ENCODE measurements at regions not wholly inside any gene's neighbourhood (a gene's known extent, or its start where the extent isn't known, plus 50 kb on each side); places are given as distances from the start of the nearest gene placed in this dataset.

- TF ChIP-seq, protein P1, sequence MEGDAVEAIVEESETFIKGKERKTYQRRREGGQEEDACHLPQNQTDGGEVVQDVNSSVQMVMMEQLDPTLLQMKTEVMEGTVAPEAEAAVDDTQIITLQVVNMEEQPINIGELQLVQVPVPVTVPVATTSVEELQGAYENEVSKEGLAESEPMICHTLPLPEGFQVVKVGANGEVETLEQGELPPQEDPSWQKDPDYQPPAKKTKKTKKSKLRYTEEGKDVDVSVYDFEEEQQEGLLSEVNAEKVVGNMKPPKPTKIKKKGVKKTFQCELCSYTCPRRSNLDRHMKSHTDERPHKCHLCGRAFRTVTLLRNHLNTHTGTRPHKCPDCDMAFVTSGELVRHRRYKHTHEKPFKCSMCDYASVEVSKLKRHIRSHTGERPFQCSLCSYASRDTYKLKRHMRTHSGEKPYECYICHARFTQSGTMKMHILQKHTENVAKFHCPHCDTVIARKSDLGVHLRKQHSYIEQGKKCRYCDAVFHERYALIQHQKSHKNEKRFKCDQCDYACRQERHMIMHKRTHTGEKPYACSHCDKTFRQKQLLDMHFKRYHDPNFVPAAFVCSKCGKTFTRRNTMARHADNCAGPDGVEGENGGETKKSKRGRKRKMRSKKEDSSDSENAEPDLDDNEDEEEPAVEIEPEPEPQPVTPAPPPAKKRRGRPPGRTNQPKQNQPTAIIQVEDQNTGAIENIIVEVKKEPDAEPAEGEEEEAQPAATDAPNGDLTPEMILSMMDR (IDR thresholded peaks at IDR 0.05): no peak
- TF ChIP-seq EZH2 (IDR thresholded peaks at IDR 0.05; ENCODE audit: borderline replicate concordance, insufficient read depth, low read depth, low read length, poor library complexity, severe bottlenecking): no peak
Measured at GRCh38 chr5:124418390-124418789, 328.0 kb downstream of the ZNF608 start.
